ENCODE measurements at regions not wholly inside any gene's neighbourhood (a gene's known extent, or its start where the extent isn't known, plus 50 kb on each side); places are given as distances from the start of the nearest gene placed in this dataset.

- Histone ChIP-seq H2AFZ (ENCODE audit: low read length) (no peak overlapping the region), H2BK20ac (ENCODE audit: low read depth, low read length, poor library complexity, severe bottlenecking) (no peak overlapping the region), H2BK5ac (ENCODE audit: insufficient read length, low read length) (no peak overlapping the region), H3K27ac (ENCODE audit: insufficient read length, low read depth, low read length) (no peak overlapping the region), H3K23me2 (ENCODE audit: insufficient read length, low read depth, low read length, poor library complexity, severe bottlenecking) (no peaks in the 10 kb centered on the region), H3K18ac (ENCODE audit: insufficient read length, low read depth, low read length) (no peak overlapping the region), H3K27me3 (ENCODE audit: insufficient read depth, low read length) (no peaks in the 10 kb centered on the region), H3K56ac (ENCODE audit: insufficient read length, low read depth, low read length) (no peak overlapping the region), H3K79me2 (ENCODE audit: insufficient read depth, low read length) (no peaks in the 10 kb centered on the region), H3K14ac (ENCODE audit: insufficient read depth, low read length) (no peak overlapping the region), H2BK12ac (ENCODE audit: insufficient read length, low read depth, low read length) (no peak overlapping the region), H2AK5ac (ENCODE audit: insufficient read length, low read length) (no peak overlapping the region), H3K4ac (ENCODE audit: low read depth, low read length) (no peak overlapping the region), H3K9me3 (ENCODE audit: control insufficient read depth, low read depth, low read length) (no peaks in the 10 kb centered on the region), H3T11ph (ENCODE audit: low read length) (no peak overlapping the region), H3K79me1 (ENCODE audit: insufficient read depth, low read depth, low read length, poor library complexity, severe bottlenecking) (no peaks in the 10 kb centered on the region), H4K8ac (replicated peaks; ENCODE audit: insufficient read length, low read depth, low read length) (no peak overlapping the region), H3K4me2 (ENCODE audit: insufficient read depth, insufficient read length, low read length) (no peak overlapping the region), H4K20me1 (ENCODE audit: control insufficient read depth, insufficient read depth, insufficient read length) (no peaks in the 10 kb centered on the region), H2BK15ac (ENCODE audit: low read depth, low read length) (no peak overlapping the region), H2BK120ac (ENCODE audit: low read depth, low read length, poor library complexity, severe bottlenecking) (no peak overlapping the region), H4K91ac (ENCODE audit: insufficient read length, low read depth, low read length) (no peak overlapping the region), H3K4me1 (ENCODE audit: insufficient read depth, low read length) (no peaks in the 10 kb centered on the region), H4K5ac (ENCODE audit: insufficient read length, low read depth, low read length) (no peak overlapping the region), H3K23ac (ENCODE audit: insufficient read length, low read depth, low read length) (no peak overlapping the region), H3K9ac (ENCODE audit: extremely low read depth, insufficient read length, low read length) (no peak overlapping the region)
- Mint-ChIP-seq H3K9me3 (no peaks in the 10 kb centered on the region), H3K4me3 (no peak overlapping the region), H3K4me1 (no peaks in the 10 kb centered on the region), H3K27me3 (ENCODE audit: low read depth) (no peaks in the 10 kb centered on the region; the same call in none of the 2 replicates), H3K27ac (no peak overlapping the region), H3K36me3 (ENCODE audit: insufficient read depth in 1 of 3, low read depth in 3 of 3) (no peaks in the 10 kb centered on the region)
- no peak for DNase-seq
- no CpG with 5 or more reads among the region's 2 CpGs for WGBS (ENCODE audit: extremely low coverage, insufficient read length, low lambda C conversion rate)
- no peak for TF ChIP-seq CTCF (conservative IDR thresholded peaks at IDR 0.05)
These were observed 88.4 kb downstream of the POLR1F start for GRCh38 chr7:19620470-19620869.
